ENCODE measurements at regions not wholly inside any gene's neighbourhood (a gene's known extent, or its start where the extent isn't known, plus 50 kb on each side); places are given as distances from the start of the nearest gene placed in this dataset.

DNA sequence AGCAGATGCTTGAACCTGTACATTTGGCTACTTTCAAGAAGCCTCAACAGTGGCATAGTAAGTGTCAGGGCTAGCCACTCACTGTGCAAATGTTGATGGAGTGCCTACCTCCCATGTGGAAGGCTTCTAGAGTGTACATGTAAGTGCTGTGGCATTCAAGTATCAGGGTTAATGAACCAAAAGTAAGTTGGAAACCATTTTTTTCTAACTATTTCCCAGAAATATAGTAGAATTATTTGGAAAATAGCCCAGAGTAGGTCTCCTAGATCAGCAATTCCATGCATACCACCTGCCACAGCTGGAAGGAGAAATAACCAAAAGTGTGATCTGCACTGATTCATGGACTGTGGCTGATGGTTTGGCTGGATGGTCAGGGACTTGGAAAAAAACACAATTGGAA lies 53.3 kb downstream of the FOXD1 start:
- peaks cover 8% of the 10 kb centered on the region; the same call in 1 of the 2 replicates for H3K4me1 ChIP-seq (ENCODE audit: insufficient read depth, low read length)
- no peak overlapping the region for H3K9ac ChIP-seq (ENCODE audit: low read depth, low read length)
- H3K9me3 ChIP-seq (ENCODE audit: control insufficient read depth, insufficient read depth, low read length) = no peaks in the 10 kb centered on the region
- no peaks in the 10 kb centered on the region for H3K36me3 ChIP-seq (ENCODE audit: insufficient read depth, low read length)

DNA sequence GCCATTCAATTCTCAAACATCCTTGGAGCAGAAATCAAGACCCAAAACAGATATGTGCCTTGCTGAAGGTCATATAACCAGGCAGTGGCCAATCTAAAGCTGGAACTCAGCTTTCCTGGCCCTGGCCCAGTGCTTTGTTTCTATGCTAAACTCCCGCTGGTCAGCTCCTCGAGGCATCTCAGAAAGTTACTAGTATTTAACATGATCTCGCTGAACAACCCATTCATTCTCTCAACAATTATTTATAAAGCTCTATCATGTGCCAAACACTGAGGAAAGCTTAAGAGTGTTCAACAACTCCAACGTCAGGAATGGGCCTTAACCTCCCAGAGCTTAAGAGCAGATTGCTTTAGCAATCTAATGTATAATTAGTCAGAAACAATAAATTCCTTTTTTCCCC lies 54.0 kb downstream of the FOXD1 start:
- H3K36me3 ChIP-seq (ENCODE audit: insufficient read depth, low read length) = no peaks in the 10 kb centered on the region
- H3K4me1 ChIP-seq (ENCODE audit: insufficient read depth, low read length) = peaks cover 8% of the 10 kb centered on the region; the same call in 1 of the 2 replicates
- H3K9me3 ChIP-seq (ENCODE audit: control insufficient read depth, insufficient read depth, low read length) = no peaks in the 10 kb centered on the region
- no peak overlapping the region for H3K9ac ChIP-seq (ENCODE audit: low read depth, low read length)

DNA sequence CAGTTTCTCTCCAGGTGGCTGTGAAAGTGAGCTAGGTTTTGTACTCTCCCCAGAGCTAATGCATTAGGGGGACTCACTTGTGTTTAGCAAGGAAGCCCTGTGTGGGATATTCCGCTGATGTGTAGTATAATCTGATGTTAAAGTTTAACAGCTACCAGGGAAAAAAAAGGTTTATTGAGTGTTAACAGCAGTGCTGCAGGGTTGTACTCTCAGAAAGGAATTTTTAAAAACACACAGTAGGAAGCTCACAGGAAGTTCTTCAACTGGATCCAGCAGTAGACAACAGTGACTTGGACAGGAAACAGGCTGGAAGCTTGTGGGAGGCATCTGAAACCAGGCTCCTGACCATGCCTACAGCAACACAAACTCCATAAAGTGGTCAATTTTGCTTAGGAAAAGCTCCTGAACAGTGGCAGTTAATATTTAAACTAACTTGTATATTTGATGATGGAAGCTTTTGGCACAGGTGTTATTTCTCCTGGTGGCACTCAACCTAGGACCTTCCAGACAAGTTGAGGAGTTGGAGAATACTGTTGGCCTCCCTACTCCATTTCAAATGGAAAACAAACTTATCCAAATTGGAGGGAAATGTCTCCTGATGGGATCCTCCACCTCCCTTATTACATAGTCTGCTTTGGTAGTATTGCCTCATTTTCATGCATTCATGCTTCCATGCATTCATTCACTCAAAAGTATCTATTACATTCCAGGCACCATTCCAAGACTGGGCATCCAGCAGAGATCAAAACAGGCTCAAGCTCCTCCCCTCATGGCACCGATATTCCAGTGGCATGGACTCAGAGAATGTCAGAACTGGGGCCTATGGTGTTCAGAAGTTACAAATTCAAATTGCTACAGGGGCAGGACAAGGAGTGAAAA lies 54.7 kb downstream of the FOXD1 start:
- Histone ChIP-seq H3K36me3 (ENCODE audit: insufficient read depth, low read length) (no peaks in the 10 kb centered on the region), H3K9me3 (ENCODE audit: control insufficient read depth, insufficient read depth, low read length) (no peaks in the 10 kb centered on the region), H3K9ac (ENCODE audit: low read depth, low read length) (no peak overlapping the region), H3K4me1 (ENCODE audit: insufficient read depth, low read length) (peaks cover 8% of the 10 kb centered on the region; the same call in 1 of the 2 replicates)

DNA sequence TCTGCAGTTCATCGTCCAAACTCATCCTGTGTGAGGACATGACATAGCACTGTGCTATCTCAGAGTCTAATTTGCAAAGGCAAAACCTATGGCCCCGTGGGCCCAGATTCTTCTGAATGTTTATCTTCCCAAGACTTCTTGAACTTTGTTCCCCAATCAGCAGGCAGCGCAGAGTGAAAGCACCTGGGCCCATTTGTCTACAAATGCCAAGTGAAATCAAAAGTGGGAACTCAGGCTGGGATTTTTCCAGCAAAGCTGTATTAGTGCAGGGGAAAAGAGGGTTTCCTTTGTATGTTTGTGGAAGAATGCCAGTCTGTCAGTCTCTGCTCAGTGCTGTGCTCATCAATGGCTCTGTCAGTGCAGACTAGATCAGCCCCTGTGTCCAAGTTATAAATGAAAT lies 55.8 kb downstream of the FOXD1 start:
- Histone ChIP-seq H3K9ac (ENCODE audit: low read depth, low read length) (no peak overlapping the region), H3K9me3 (ENCODE audit: control insufficient read depth, insufficient read depth, low read length) (no peaks in the 10 kb centered on the region), H3K36me3 (ENCODE audit: insufficient read depth, low read length) (no peaks in the 10 kb centered on the region), H3K4me1 (ENCODE audit: insufficient read depth, low read length) (peaks cover 8% of the 10 kb centered on the region; the same call in 1 of the 2 replicates)

DNA sequence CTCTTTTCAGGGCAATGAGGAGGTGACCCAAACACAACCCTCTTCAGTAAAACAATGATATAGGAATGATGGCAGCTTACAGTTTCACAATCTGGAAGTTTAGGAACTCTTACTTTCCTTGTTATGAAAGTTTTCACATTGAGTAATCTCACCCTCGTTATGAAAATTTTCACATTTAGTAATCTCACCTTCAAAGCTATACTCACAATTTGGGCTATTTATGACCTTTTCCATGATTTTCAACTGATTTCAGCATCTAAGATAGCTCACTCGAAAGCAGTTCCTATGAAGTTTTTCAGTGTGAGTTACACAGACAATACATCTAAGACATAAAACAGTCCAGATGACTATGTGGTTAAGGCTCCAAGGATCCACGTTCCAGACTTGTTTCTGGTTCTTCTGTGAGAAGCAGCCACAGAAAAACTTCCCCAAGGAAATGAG lies 57.1 kb downstream of the FOXD1 start:
- no peak overlapping the region for H3K9ac ChIP-seq (ENCODE audit: low read depth, low read length)
- peaks cover 8% of the 10 kb centered on the region; the same call in 1 of the 2 replicates for H3K4me1 ChIP-seq (ENCODE audit: insufficient read depth, low read length)
- H3K36me3 ChIP-seq (ENCODE audit: insufficient read depth, low read length) = no peaks in the 10 kb centered on the region
- no peaks in the 10 kb centered on the region for H3K9me3 ChIP-seq (ENCODE audit: control insufficient read depth, insufficient read depth, low read length)

DNA sequence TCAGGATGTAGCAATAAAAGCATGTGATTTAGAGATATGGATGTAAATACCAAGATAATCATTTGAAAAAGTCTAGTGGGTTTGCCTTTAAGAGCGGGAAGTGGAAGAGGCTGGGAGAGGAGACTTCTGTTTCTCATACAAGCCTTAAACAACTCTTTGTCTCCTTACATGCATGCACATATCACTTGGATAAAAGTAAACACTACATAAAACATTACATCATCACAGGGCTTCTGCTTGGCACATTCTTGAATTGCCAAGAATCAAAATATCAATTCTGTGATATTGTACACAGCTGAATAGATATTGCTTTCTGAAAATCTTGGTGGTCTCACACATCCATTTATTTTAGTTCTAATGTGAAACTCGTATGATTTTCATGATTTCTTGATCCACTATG lies 57.6 kb downstream of the FOXD1 start:
- H3K9me3 ChIP-seq (ENCODE audit: control insufficient read depth, insufficient read depth, low read length) = peaks cover 3% of the 10 kb centered on the region; the same call in 1 of the 2 replicates
- H3K9ac ChIP-seq (ENCODE audit: low read depth, low read length) = no peak overlapping the region
- H3K4me1 ChIP-seq (ENCODE audit: insufficient read depth, low read length) = peaks cover 8% of the 10 kb centered on the region; the same call in 1 of the 2 replicates
- H3K36me3 ChIP-seq (ENCODE audit: insufficient read depth, low read length) = no peaks in the 10 kb centered on the region; the same call in 1 of the 2 replicates

DNA sequence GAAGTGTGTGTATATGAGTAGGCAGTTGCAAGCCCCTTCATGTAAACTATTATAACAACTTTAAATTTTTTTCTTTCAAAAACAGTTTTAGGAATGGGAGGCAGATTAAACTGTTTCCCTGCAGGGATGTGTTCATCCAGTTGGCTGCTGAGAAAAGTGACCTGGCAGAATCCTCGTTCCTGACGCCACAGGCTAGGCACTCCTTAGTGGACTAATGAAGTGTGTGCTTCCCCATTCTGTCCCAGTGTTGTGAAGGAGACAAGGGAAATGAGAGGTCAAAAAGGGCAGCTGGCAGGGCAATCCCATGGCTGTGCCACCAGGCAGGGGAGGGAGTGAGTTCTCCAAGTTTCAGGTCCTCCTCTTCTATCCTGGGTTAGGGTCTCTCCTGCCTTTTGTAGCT lies 59.8 kb downstream of the FOXD1 start:
- Histone ChIP-seq H3K36me3 (ENCODE audit: insufficient read depth, low read length) (no peaks in the 10 kb centered on the region; the same call in 1 of the 2 replicates), H3K9ac (ENCODE audit: low read depth, low read length) (no peak overlapping the region), H3K4me1 (ENCODE audit: insufficient read depth, low read length) (0 out of 2 replicates have a peak, but pooled peaks cover 4% of the 10 kb centered on the region), H3K9me3 (ENCODE audit: control insufficient read depth, insufficient read depth, low read length) (peaks cover 16% of the 10 kb centered on the region)

DNA sequence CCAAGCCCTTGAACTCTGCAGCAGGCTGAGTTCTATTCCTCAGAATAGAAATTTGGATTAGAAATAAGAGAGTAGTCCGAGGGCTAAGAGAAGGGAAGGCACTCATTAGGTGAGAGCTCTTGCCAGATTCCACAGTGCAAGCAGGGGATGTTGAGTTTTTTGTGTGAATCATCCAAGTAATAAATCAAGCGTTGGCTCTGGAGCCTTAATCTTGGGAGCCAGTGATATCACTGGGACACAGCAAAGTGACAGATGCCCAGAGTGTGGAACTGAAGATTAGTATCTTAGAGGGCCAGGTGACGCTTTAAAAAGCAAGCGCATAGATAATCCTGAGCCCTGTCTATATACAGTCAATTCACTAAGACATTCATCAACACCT lies 60.3 kb downstream of the FOXD1 start:
- Histone ChIP-seq H3K9me3 (ENCODE audit: control insufficient read depth, insufficient read depth, low read length) (peaks cover 16% of the 10 kb centered on the region), H3K36me3 (ENCODE audit: insufficient read depth, low read length) (no peaks in the 10 kb centered on the region; the same call in 1 of the 2 replicates), H3K9ac (ENCODE audit: low read depth, low read length) (no peak overlapping the region), H3K4me1 (ENCODE audit: insufficient read depth, low read length) (no peaks in the 10 kb centered on the region)

DNA sequence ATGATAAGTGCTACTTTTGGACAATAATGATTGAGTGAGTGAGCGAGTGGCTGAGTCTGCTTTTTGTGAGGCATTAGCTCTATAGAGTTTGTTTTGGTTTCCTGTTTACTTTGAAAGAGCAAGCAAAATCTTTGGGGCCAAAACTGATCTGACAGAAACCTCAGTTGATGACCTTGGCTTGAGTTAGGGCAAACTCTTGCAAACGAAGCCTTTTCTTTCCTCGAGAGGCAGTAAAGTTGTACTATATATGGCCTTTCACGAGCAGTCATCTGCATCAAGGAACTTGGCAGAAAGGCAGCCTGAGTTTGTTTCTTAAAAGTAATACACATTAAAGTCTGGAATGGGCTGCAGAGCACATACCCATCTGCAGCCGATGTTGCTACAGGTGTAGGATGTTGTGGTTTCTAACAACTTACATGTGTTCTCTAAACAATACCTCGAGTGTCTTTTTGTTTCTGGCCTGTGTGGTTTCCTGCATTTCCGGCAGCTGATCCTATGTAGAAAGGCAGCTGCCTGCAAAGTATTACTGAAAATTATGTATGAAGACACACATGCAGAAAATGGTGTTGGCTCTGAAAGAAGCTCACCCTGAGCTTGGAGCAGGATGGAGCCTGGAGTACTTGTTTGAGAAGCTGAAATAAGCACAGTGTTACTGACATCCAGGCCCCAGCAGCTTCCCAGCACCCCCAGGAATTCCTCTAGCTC lies 60.8 kb downstream of the FOXD1 start:
- peaks cover 16% of the 10 kb centered on the region for H3K9me3 ChIP-seq (ENCODE audit: control insufficient read depth, insufficient read depth, low read length)
- H3K9ac ChIP-seq (ENCODE audit: low read depth, low read length) = no peak overlapping the region
- no peaks in the 10 kb centered on the region; the same call in 1 of the 2 replicates for H3K36me3 ChIP-seq (ENCODE audit: insufficient read depth, low read length)
- H3K4me1 ChIP-seq (ENCODE audit: insufficient read depth, low read length) = no peaks in the 10 kb centered on the region

DNA sequence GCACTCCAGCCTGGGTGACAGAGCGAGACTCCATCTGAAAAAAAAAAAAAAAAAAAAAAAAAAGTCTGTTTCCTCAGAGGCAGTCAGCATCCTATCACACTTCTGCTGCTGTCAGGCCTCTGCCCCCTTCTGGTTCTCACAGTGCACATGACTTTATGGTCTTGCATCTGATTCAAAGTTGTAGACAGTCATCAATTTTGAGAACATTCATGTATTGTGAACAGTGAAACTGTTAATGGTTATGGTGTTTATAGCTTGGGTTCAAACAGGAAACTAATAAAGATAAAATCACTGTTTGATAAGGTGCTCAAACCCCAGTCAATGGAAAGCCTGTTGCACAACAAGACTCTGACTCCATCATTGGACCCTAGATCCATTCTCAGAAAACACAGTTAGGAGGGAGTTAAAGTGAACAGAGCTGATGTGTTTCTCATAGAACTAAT lies 61.4 kb downstream of the FOXD1 start:
- Histone ChIP-seq H3K4me1 (ENCODE audit: insufficient read depth, low read length) (no peaks in the 10 kb centered on the region), H3K9me3 (ENCODE audit: control insufficient read depth, insufficient read depth, low read length) (peaks cover 16% of the 10 kb centered on the region), H3K9ac (ENCODE audit: low read depth, low read length) (no peak overlapping the region), H3K36me3 (ENCODE audit: insufficient read depth, low read length) (no peaks in the 10 kb centered on the region; the same call in 1 of the 2 replicates)

DNA sequence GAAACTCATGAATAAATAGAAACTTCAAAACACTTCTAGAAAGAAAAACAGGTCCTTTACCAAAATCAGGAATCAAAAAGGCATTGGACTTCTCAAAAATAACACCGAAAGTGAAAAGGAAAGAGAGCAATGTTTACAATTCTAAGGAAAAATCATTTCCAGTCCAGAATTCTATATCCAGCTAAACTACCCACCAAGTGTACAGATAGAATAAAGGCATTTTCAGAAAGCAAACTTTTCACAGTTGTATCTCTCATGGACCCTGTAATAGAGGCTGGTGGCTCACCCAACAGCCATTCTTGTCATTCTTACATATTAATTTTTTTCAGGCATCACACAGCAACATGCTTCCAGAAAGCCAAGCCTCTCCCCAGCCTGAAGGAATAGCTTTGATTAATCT lies 63.7 kb downstream of the FOXD1 start:
- Histone ChIP-seq H3K36me3 (ENCODE audit: insufficient read depth, low read length) (no peaks in the 10 kb centered on the region; the same call in 1 of the 2 replicates), H3K9me3 (ENCODE audit: control insufficient read depth, insufficient read depth, low read length) (peaks cover 16% of the 10 kb centered on the region), H3K9ac (ENCODE audit: low read depth, low read length) (no peak overlapping the region), H3K4me1 (ENCODE audit: insufficient read depth, low read length) (no peaks in the 10 kb centered on the region)

DNA sequence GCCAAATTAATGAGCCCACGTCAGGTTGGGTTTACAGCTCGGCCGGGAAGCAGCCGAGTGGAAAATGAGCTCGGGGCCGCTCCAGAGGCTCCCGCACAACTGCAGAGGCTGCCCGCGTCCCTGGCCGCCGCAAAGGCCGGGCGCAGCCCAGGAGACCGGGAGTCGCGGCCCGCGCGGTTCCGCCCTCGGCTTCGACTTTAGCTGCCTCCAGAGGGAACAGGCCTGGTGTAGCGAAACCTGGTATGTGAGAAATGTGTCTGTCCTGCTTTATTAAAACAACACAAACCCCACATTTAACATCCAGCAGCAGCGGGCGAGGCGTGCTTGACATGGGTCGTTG lies 66.2 kb downstream of the FOXD1 start:
- no peaks in the 10 kb centered on the region; the same call in 1 of the 2 replicates for H3K36me3 ChIP-seq (ENCODE audit: insufficient read depth, low read length)
- peaks cover 16% of the 10 kb centered on the region for H3K9me3 ChIP-seq (ENCODE audit: control insufficient read depth, insufficient read depth, low read length)
- H3K9ac ChIP-seq (ENCODE audit: low read depth, low read length) = no peak overlapping the region
- H3K4me1 ChIP-seq (ENCODE audit: insufficient read depth, low read length) = no peaks in the 10 kb centered on the region

DNA sequence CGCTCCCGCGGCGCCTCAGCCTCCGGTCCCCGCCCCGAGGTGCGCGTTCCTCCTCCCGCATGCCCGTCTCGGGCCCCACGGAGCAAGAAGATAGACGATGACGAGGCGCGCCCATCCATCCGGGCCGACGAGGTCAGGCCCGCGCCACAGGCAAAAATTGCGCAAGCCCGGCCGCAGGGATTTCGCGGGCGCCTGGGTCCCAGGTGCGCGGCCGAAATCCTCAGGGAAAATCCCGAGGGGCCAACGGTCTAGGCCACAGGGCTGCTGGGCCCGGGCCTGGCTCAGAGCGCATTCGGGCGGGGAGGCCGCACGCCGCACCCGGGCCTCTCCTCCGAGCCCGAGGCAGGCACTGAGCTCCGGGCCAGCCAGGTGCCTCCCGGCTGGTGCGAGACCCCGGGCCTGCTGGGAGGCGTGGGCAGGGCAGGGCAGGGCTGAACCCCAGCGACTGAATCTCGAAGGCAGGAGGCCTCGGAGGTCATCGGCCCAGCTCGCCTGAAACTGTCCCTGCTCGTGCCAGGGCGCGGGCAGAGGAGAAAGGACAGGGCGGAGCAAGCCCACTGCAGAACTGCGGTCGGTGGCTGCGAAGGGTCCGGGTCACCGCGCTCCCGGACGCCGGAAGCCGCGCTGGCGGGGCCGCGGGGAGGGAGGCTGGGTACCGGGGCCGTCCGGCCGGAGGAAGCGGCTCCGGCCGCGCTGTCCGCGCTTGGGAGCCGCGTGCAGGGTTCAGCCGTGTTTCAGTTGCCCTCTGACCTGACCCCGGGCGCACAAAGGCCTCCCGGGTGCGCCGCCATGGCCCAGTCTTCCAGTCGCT lies 66.8 kb downstream of the FOXD1 start:
- H3K36me3 ChIP-seq (ENCODE audit: insufficient read depth, low read length) = no peaks in the 10 kb centered on the region; the same call in 1 of the 2 replicates
- no peak overlapping the region for H3K9ac ChIP-seq (ENCODE audit: low read depth, low read length)
- peaks cover 16% of the 10 kb centered on the region for H3K9me3 ChIP-seq (ENCODE audit: control insufficient read depth, insufficient read depth, low read length)
- H3K4me1 ChIP-seq (ENCODE audit: insufficient read depth, low read length) = no peaks in the 10 kb centered on the region
